HG03575 (cell line): ENCODE measurements at regions not wholly inside any gene's neighbourhood (a gene's known extent, or its start where the extent isn't known, plus 50 kb on each side); places are given as distances from the start of the nearest gene placed in this dataset.
A peak's percentile ranks its signal among the peaks of the same experiment; 100 is the strongest.

Experiments
- ATAC-seq: cut with Tn5 transposase; IDR thresholded peaks from one replicate; pipeline ENCODE4 v1.9.1; 2021; ENCODE audit not compliant: unreplicated experiment, insufficient number of reproducible peaks, low FRiP score; ENCODE audit errors: extremely low read depth

GRCh38 chr16:76955629-76956028, 235.4 kb upstream of the MON1B start:
- no peak for ATAC-seq

DNA sequence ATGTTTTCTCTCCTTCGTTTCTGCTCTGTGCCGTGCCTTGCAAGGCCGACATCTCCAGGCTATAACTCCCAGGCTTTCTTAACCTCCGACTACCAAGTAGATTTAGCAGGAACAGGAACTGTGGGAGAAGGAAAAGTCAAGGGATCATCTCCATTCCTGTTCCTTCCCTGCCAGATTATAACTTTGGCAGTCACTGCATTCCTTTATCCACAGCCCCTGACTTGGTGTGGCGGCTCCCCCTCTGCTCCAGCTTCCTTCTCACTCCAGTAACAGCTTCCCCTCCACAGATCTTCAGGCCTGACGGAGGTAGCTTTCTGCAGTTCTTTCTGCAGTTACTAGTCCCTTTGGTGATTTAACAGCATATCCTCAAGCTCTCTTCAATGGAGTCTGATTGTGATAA, 234.6 kb upstream of the MON1B start:
- no peak for ATAC-seq

DNA sequence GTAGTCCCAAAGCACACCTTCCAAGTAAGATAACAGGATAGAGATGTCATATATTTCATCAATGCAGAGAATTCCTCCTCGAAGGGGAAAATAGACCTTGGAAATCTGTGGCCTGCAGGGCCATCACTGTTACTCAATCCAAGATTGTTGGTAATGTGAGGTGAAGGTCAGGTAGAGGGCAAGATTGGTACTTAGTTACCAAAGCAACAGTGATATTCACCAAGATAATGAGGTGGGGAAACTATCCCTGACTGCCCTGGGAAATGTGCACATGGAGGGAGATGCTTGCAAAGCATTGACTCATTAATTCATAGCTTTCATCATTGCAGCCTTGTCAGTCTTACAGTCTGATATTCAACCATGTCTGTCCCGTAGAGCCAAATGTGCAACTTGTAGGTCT, 234.1 kb upstream of the MON1B start:
- ATAC-seq, result no peak

- no peak for ATAC-seq
Observed at GRCh38 chr16:76959166-76959565, 231.8 kb upstream of the MON1B start.

- ATAC-seq, result no peak
Observed at GRCh38 chr16:76963614-76964315, 227.2 kb upstream of the MON1B start.

- no peak for ATAC-seq
Observed at GRCh38 chr16:76964464-76965154, 226.4 kb upstream of the MON1B start.

- ATAC-seq, result no peak
Observed at GRCh38 chr16:76970087-76970744, 220.8 kb upstream of the MON1B start.

GRCh38 chr16:76970745-76971099, 220.3 kb upstream of the MON1B start:
- ATAC-seq, result no peak

DNA sequence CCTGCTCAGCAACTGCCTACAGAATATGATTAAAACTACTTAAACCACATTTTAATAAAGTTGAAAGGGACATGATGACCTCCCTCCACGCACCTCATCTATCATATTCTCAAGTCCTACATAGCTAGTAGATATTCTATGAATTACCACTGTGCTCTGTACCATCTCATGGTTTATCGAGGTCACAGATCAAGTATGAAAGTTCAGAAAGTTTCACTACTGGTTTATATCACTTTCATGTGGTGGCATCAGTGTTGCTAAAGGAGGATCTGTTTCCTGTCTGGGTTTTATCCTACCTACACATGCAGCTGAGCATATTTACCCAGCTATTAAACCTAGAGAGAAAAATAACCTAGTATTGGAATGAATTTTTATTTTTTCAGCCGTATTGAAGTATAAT, 214.9 kb upstream of the MON1B start:
- ATAC-seq, result peak; percentile 99

- no peak for ATAC-seq
Observed at GRCh38 chr16:76976756-76977155, 214.2 kb upstream of the MON1B start.

DNA sequence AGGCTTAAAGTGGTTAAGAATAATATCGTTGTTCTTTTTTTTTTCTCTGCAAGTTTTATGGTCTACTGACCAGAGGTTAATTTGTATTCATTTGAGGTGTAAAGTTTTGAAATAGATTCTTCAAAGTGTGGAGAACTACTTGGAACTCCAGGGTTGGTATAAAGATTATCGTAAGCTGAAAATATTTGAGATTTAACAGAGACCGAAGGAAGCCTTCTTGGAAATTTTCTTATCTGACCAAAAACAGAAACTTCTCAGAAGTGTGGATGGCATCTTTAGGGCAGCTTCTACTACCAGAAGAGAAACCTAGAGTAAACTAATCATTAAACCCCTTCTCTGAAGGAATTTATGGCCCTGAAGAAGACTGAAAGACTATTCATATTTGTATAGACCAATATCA, 206.8 kb upstream of the MON1B start:
- ATAC-seq, result no peak

DNA sequence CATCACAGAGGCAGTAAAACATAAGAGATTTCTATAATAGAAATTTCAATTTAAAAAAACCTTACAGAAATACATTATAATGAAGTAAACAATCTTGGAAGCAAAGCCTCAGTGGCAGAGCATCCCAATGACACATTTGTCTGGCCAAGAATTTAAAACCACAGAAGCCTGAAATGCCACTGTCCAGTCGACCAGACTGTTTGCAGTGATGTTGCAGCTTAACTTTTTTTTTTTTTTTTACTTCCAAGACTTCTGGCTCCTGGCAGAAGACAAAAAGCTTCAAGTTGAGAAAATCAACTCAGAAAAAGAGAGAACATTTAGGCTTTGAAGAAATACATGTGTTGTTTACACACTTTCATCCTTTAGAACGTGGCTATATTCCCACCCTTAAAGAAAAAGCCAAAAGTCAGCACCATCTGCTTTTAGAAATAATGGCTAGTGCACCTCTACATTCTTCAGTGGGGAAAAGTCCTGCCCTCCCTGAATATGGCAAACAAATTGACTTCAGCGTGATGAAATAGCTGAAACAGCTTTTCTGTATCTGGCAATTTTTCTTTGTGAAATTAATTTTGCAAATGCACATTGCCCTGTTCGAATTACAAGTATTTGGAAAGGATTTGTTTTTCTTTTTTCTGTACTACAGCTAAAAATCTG, 205.5 kb upstream of the MON1B start:
- ATAC-seq, result no peak

GRCh38 chr16:76988526-76988925, 202.5 kb upstream of the MON1B start:
- ATAC-seq, result no peak

DNA sequence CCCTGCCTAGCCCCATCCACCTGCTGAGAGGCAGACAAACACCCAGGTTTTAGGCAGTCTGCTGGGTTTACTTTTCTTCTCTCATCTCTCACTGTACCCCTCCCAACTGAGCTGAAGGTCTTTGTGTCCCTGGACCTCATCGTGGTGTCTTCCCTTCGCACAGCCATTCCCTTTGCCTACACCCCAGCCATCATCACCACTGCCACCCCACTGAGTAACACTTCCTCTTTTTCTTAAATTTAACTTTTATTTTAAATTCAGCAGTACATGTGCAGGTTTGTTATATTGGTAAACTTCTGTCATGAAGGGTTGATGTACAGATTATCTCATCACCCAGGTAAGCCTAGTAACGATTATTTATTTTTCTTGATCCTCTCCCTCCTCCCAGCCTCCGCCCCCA, 188.3 kb upstream of the MON1B start:
- no peak for ATAC-seq

GRCh38 chr16:77009453-77009852, 181.5 kb upstream of the MON1B start:
- no peak for ATAC-seq

- ATAC-seq, result no peak
Observed at GRCh38 chr16:77014441-77014840, 176.5 kb upstream of the MON1B start.

DNA sequence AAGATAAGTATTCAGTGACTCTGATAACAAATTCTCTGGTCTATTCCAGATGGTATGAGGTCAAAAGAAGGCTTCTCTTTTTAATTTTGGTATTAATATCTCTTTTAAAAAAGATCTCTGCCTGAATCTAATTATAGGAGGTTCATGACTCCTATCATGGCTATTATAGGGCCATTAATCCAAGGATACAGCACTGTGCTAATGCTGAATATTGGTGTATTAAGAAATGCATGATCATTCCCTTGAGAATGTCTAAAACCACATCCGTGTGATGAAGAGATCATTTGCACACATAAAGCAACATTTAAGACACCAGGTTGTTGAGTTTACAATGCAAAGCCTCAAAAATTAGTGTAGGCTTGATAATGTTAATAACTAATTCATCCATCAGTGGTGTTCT, 160.4 kb upstream of the MON1B start:
- ATAC-seq, result no peak

GRCh38 chr16:77033516-77033915, 157.5 kb upstream of the MON1B start:
- no peak for ATAC-seq

GRCh38 chr16:77035361-77035760, 155.6 kb upstream of the MON1B start:
- no peak for ATAC-seq
